Right atrium auricular region (tissue), 2 donors: ENCODE measurements at regions not wholly inside any gene's neighbourhood (a gene's known extent, or its start where the extent isn't known, plus 50 kb on each side); places are given as distances from the start of the nearest gene placed in this dataset.

Experiments used
- DNase-seq: peaks from one replicate; pipeline ENCODE4 v3.0.0-alpha.2; 2019; ENCODE audit warnings: low spot score
- H3K27ac ChIP-seq, 2 donors: fragments of 200-600 bp; sonication (generic); 1 replicate in 1 of 2; 2 replicates in 1 of 2; pipeline ENCODE4 v1.5.1; 2016 to 2019
- H3K27me3 ChIP-seq, 2 donors: fragments of 200-600 bp; sonication (generic); one replicate each; pipeline versions ENCODE4 v1.5.1 to v1.6.0; 2017 to 2019
- H3K36me3 ChIP-seq: fragments of 200-600 bp; sonication (generic); one replicate; pipeline ENCODE4 v1.5.1; 2016
- H3K4me1 ChIP-seq, 2 donors: fragments of 200-600 bp; sonication (generic); one replicate each; pipeline versions ENCODE4 v1.5.1 to v1.6.0; 2017 to 2019
- H3K4me3 ChIP-seq, 2 donors: fragments of 200-600 bp; sonication (generic); 1 replicate in 1 of 2; 2 replicates in 1 of 2; pipeline ENCODE4 v1.5.1; 2017 to 2019; ENCODE audit warnings: mild to moderate bottlenecking in 1 of 2, moderate library complexity in 1 of 2
- H3K9me3 ChIP-seq, 2 donors: fragments of 200-600 bp; sonication (generic); one replicate each; pipeline ENCODE4 v1.5.1; 2019
- CTCF ChIP-seq, 2 donors: fragments of 200-600 bp; sonication (generic); IDR thresholded peaks; one replicate each; pipeline ENCODE4 v1.5.1; 2019; ENCODE audit warnings: antibody characterized with exemption in 2 of 2

GRCh38 chr3:145058483-145058882 is 1086.9 kb downstream of the DIPK2A start:
- Histone ChIP-seq H3K27ac (no peak overlapping the region), H3K4me1 (no peaks in the 10 kb centered on the region), H3K9me3 (peaks cover 0 to 10% of the 10 kb centered on the region in 2 donors), H3K4me3 (no peak overlapping the region), H3K36me3 (no peaks in the 10 kb centered on the region), H3K27me3 (no peaks in the 10 kb centered on the region)
- TF ChIP-seq CTCF (IDR thresholded peaks at IDR 0.05): no peak
- DNase-seq: no peak

GRCh38 chr3:145063616-145064015 is 1092.0 kb downstream of the DIPK2A start:
- Histone ChIP-seq H3K27ac (no peak overlapping the region), H3K4me3 (no peak overlapping the region), H3K36me3 (no peaks in the 10 kb centered on the region), H3K4me1 (no peaks in the 10 kb centered on the region), H3K9me3 (peaks cover 0 to 10% of the 10 kb centered on the region in 2 donors), H3K27me3 (no peaks in the 10 kb centered on the region)
- no peak for TF ChIP-seq CTCF (IDR thresholded peaks at IDR 0.05)
- no peak for DNase-seq

- Histone ChIP-seq H3K27me3 (no peaks in the 10 kb centered on the region), H3K4me1 (no peaks in the 10 kb centered on the region), H3K36me3 (no peaks in the 10 kb centered on the region), H3K27ac (no peak overlapping the region), H3K4me3 (no peak overlapping the region), H3K9me3 (no peaks in the 10 kb centered on the region)
- DNase-seq: no peak
- no peak for TF ChIP-seq CTCF (IDR thresholded peaks at IDR 0.05)
Measured at GRCh38 chr3:145070795-145071194, 1090.2 kb downstream of the PLOD2 start.

GRCh38 chr3:145079436-145079835 is 1081.5 kb downstream of the PLOD2 start:
- H3K27me3 ChIP-seq: no peaks in the 10 kb centered on the region
- H3K4me1 ChIP-seq: no peaks in the 10 kb centered on the region
- TF ChIP-seq CTCF (IDR thresholded peaks at IDR 0.05): no peak
- no peaks in the 10 kb centered on the region for H3K9me3 ChIP-seq
- DNase-seq: no peak
- H3K36me3 ChIP-seq: no peaks in the 10 kb centered on the region
- no peak overlapping the region for H3K4me3 ChIP-seq
- H3K27ac ChIP-seq: no peak overlapping the region

- Histone ChIP-seq H3K27ac (no peak overlapping the region), H3K36me3 (no peaks in the 10 kb centered on the region), H3K4me3 (no peak overlapping the region), H3K9me3 (no peaks in the 10 kb centered on the region), H3K27me3 (no peaks in the 10 kb centered on the region), H3K4me1 (no peaks in the 10 kb centered on the region)
- TF ChIP-seq CTCF (IDR thresholded peaks at IDR 0.05): no peak
- no peak for DNase-seq
Measured at GRCh38 chr3:145087038-145087437, 1073.9 kb downstream of the PLOD2 start.

- no peaks in the 10 kb centered on the region for H3K36me3 ChIP-seq
- TF ChIP-seq CTCF (IDR thresholded peaks at IDR 0.05): no peak
- no peaks in the 10 kb centered on the region for H3K9me3 ChIP-seq
- no peaks in the 10 kb centered on the region for H3K4me1 ChIP-seq
- no peak overlapping the region for H3K27ac ChIP-seq
- H3K4me3 ChIP-seq: no peak overlapping the region
- no peaks in the 10 kb centered on the region for H3K27me3 ChIP-seq
- DNase-seq: no peak
Measured at GRCh38 chr3:145088917-145089316, 1072.1 kb downstream of the PLOD2 start.
